Mucosa of stomach (tissue), 1 donor: ENCODE measurements at regions not wholly inside any gene's neighbourhood (a gene's known extent, or its start where the extent isn't known, plus 50 kb on each side); places are given as distances from the start of the nearest gene placed in this dataset.

Experiments used
- H3K27me3 ChIP-seq: one replicate; pipeline ENCODE4 v1.7.0; 2013; ENCODE audit warnings: mild to moderate bottlenecking, low read length; ENCODE audit not compliant: control insufficient read depth, insufficient read depth
- H3K36me3 ChIP-seq: one replicate; pipeline ENCODE4 v1.7.0; 2013; ENCODE audit warnings: low read length; ENCODE audit not compliant: control insufficient read depth, insufficient read depth
- H3K4me1 ChIP-seq: one replicate; pipeline ENCODE4 v1.7.0; 2013; ENCODE audit warnings: mild to moderate bottlenecking, low read length; ENCODE audit not compliant: control insufficient read depth, insufficient read depth
- H3K4me3 ChIP-seq: one replicate; pipeline ENCODE4 v1.7.0; 2013; ENCODE audit warnings: low read length
- H3K9ac ChIP-seq: one replicate; pipeline ENCODE4 v1.7.0; 2013; ENCODE audit warnings: mild to moderate bottlenecking, low read length, moderate library complexity
- H3K9me3 ChIP-seq: one replicate; pipeline ENCODE4 v1.7.0; 2013; ENCODE audit warnings: mild to moderate bottlenecking, low read length, moderate library complexity; ENCODE audit not compliant: control insufficient read depth
- donor health status: Pancreatic carcinoma.

DNA sequence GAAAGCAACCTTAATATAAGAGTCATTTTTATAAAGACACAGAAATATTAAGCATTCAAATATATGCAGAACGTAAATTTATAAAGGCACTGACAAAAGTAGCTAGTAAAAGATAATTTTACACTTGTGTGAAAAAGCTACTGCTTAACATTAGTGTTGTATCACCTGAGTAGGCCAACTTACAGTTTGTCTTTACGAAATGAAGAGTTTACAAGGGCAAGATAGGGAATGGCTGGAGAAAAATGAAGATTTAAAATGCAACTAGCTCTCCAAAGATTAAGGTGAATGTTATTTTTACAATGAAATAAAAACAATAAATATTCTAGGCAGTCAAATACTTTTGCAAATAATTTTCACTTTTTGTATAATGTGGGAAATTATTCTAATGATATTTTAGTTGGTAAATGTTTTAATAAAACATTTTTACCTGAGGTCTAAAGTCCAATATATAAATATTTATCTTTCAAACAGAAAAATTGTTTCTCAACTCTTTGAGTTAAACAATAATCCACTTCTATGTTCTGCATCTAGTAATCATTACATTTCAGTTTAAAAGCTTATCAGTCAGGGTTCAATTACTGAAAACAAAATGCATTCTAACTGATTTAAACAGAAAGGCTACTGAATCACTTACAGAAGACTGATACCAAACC lies 382.6 kb downstream of the IPMK start:
- no peak overlapping the region for H3K9ac ChIP-seq
- H3K4me1 ChIP-seq = no peaks in the 10 kb centered on the region
- no peaks in the 10 kb centered on the region for H3K9me3 ChIP-seq
- no peaks in the 10 kb centered on the region for H3K27me3 ChIP-seq
- H3K36me3 ChIP-seq = no peaks in the 10 kb centered on the region
- no peak overlapping the region for H3K4me3 ChIP-seq

DNA sequence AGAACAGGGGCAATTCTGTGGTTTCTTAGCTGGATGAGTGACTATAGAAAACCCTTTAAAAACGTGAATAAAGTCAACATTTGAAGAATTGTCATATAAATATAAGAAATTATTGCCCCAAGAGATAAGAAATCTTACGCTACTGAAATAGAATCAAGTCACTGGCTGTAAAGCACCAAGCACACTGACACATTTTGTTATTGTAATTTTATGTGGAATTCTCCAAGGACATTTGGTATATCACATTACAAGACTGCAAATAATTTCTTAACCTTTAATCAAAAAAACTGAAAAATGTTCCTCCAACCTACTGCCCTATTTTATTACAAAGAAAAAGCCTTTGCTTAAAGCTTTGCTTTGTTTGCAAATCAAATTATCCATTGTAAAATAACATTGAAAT lies 383.3 kb downstream of the IPMK start:
- H3K36me3 ChIP-seq = no peaks in the 10 kb centered on the region
- H3K4me1 ChIP-seq = no peaks in the 10 kb centered on the region
- H3K4me3 ChIP-seq = no peak overlapping the region
- H3K27me3 ChIP-seq = no peaks in the 10 kb centered on the region
- H3K9ac ChIP-seq = no peak overlapping the region
- H3K9me3 ChIP-seq = no peaks in the 10 kb centered on the region

DNA sequence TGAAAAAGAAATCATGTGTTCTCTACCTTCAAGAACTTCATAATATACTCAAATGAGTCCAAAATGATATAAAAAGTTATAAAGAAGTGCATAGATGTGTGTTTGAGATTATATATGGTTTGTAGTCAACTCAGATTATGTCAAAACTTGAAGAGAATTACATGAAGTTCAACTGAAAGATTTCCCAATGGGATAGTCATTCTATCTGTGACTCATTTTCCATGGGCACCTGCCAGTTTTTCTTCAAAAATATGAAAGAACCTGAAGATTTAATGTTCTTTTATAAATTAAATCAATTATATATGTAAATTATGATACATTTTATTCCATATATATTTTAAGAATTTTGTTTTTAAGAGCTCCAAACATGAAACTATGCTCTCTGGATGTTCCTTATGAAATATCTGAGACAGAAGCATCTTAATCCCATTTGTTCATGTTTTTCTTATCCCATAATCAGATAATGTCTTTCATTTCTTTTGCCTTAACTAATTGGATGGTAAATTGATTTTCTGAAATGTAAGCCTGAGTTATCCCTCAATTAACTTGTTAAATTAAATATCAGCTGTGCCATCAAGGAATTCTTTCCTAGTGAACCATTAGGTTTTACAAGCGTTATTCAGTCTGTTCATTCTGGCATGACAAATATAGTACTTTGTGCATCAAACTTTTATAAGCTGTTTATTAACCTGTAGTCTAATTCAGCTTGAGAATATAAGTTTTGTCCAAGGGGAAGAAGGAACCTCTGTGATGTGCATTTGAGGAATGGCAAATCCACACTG lies 387.1 kb downstream of the IPMK start:
- Histone ChIP-seq H3K9ac (no peak overlapping the region), H3K36me3 (no peaks in the 10 kb centered on the region), H3K4me3 (no peak overlapping the region), H3K27me3 (no peaks in the 10 kb centered on the region), H3K9me3 (no peaks in the 10 kb centered on the region), H3K4me1 (no peaks in the 10 kb centered on the region)

DNA sequence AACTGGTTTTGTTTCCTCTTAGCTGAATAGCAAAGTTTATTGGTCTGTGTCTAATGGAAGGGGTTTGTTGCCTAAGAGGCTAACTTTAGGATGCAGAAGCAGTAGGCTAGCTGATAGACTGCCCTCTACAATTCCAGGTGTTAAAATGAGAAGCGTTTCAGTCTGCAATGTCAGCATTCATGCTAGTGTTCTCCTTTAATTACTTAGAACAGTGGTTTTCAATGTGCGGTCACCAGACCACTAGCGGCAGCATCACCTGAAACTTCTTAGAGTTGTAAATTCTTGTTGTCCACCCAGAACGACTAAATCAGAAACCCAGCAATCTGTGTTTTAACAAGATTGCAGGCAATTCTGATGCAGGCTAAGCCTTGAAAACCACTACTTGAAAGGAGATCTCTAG lies 392.9 kb downstream of the IPMK start:
- Histone ChIP-seq H3K4me1 (no peaks in the 10 kb centered on the region), H3K4me3 (no peak overlapping the region), H3K9me3 (no peaks in the 10 kb centered on the region), H3K36me3 (no peaks in the 10 kb centered on the region), H3K27me3 (no peaks in the 10 kb centered on the region), H3K9ac (no peak overlapping the region)

DNA sequence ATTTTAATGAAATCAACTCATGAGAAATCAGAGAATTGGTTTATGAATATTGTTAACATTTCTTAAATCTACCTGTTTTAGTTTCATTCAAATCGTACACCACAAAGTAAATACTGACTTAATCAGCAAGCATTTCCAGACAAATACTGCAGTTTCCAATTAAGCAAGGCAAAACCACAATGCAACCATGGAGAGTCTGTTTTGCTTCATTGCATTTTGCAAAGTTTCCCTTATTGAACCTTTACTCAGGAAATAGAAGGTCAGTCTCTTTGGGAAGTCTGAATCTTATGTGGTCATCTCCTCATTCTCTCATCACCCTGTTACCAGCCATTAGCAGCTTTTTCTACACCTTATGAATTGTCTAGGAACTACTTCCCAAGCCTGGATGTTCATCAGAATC lies 400.5 kb downstream of the IPMK start:
- Histone ChIP-seq H3K9me3 (no peaks in the 10 kb centered on the region), H3K9ac (no peak overlapping the region), H3K36me3 (no peaks in the 10 kb centered on the region), H3K27me3 (no peaks in the 10 kb centered on the region), H3K4me1 (peaks cover 23% of the 10 kb centered on the region), H3K4me3 (no peak overlapping the region)

DNA sequence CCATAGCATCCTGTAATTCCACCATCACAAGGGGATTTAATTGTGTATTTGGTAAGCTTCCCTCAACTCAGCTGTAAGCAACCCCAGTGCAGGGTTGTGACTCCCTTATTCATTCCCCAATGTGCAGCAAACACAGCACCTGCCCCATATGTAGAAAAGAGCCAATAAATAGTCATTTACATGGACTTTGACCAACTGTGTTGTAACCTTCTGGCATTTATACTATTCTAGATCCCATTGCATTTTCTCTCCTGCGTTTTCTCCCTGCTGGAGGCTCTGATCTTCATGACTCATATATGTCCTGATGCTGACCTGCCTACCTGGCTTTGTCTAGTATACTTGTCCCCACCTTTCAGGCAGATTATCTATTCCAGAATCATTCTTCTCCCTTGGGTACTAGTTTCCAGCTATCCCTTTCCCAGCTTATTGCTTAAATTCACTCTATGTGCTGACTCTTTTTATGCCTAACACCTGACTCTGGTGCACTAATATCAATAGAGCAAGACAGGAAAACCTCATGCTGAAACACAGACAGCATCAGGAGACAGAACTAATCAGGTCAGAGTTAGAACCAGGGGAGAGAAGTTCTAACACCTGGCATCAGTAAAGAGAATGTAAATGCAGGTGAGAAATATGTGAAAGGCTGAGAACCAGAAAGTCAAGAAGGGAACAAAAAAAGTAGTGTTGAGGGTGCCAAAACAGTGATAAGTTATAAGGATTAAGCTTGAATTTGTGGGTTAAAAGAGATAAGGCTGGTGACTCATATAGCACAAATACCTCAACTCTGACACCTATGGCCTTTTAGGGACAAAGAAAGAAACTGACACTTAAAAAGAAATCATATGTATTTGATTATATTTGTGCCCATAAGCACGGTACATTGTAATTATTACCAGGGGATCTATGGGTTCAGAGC lies 402.7 kb downstream of the IPMK start:
- peaks cover 23% of the 10 kb centered on the region for H3K4me1 ChIP-seq
- H3K27me3 ChIP-seq = no peaks in the 10 kb centered on the region
- no peak overlapping the region for H3K4me3 ChIP-seq
- no peak overlapping the region for H3K9ac ChIP-seq
- H3K9me3 ChIP-seq = no peaks in the 10 kb centered on the region
- H3K36me3 ChIP-seq = no peaks in the 10 kb centered on the region

DNA sequence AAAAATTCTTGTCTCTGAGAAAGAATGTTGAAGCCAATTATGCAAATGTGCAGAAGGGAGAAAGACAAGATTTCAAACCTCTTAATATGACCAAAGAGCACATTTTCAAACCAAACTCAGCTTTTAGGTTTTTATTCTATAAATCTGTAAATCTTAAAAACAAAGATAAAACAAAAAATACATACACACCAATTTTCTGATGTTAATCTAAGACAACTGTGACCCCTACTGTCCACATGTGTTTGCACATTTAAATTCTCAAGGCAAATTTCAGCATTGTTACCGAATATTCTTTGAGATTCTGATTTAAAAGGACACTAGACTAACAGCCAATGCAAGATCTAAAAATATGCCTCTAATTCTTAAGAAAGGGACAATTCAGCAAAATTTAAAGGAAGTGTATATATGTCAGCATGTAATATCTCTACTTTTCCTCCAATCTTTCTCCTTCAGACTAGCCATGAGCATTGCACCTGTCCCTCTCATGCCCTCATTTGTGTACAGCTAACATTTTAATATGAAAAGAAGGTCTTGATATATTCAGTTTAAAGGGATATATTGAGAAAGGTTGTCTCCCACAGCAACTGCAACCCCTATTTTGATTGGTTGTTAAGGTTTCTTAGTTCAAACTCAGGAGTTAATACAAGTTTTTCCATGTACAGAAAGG lies 417.9 kb downstream of the IPMK start:
- Histone ChIP-seq H3K4me3 (no peak overlapping the region), H3K4me1 (no peaks in the 10 kb centered on the region), H3K27me3 (no peaks in the 10 kb centered on the region), H3K9me3 (no peaks in the 10 kb centered on the region), H3K36me3 (no peaks in the 10 kb centered on the region), H3K9ac (no peak overlapping the region)

DNA sequence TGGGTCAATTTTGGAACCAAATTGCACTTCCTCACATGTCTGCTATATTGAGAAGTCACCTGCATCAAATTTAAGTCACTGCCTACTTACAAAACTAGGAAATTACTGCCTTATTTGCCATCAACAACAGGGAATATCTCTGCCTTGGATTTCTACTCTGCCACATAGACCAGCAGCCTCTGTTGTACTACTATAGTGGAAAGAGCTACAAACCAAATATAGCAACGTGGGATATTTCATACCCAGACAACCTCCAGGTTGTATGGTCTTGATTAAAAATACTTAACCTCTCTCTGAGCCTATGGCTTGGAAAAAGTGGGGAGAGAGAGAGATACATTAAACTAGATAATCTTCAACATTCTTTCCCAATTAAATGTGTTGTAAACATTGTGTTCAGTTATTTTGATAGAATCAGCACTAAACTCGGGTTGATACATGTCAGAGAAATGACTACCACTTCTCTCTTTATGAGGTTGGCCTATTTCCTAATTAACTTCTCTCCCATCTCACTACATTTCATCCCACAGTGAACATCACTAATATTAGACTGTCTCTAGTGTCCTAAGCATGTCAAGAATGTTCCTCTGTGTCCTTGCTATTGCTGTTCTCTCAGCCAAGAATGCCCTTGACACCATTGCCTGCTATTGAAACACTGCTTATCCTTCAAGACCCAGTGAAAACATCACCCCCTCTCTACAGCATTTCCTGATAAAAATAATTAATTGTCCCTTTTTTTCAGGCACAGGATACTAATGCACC lies 421.2 kb downstream of the IPMK start:
- Histone ChIP-seq H3K4me3 (no peak overlapping the region), H3K36me3 (no peaks in the 10 kb centered on the region), H3K9ac (no peak overlapping the region), H3K4me1 (no peaks in the 10 kb centered on the region), H3K9me3 (no peaks in the 10 kb centered on the region), H3K27me3 (no peaks in the 10 kb centered on the region)

DNA sequence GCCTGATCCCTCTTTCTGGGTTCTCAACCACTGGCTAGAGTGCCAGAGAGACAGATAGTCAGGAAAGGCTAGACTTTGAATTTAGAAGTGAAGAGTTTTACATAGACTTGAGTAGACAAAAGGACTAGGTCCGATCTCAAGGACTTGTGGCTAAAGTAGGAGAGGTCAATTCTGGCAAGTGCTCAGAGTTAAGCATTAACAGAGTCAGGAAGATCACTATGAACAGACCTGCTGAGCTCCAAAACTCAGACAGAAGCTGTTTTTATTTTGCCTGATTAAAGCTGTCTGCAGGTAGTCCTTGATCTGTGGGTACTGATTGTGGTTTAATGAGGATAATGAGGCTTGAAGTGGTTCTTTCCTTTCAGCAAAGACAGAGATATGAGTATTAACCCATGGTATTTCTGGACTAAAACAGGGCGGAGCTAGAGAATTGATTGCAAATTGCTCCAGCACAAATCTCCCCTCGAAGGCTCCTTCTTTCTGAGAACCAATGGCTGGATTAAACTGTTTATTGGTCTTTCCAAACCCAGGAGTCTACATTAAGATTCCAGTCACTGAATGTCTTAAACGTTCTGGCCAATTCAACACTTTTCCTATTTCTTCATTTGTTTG lies 423.2 kb downstream of the IPMK start:
- H3K27me3 ChIP-seq = no peaks in the 10 kb centered on the region
- H3K4me1 ChIP-seq = no peaks in the 10 kb centered on the region
- H3K36me3 ChIP-seq = no peaks in the 10 kb centered on the region
- H3K9ac ChIP-seq = no peak overlapping the region
- H3K4me3 ChIP-seq = no peak overlapping the region
- no peaks in the 10 kb centered on the region for H3K9me3 ChIP-seq

DNA sequence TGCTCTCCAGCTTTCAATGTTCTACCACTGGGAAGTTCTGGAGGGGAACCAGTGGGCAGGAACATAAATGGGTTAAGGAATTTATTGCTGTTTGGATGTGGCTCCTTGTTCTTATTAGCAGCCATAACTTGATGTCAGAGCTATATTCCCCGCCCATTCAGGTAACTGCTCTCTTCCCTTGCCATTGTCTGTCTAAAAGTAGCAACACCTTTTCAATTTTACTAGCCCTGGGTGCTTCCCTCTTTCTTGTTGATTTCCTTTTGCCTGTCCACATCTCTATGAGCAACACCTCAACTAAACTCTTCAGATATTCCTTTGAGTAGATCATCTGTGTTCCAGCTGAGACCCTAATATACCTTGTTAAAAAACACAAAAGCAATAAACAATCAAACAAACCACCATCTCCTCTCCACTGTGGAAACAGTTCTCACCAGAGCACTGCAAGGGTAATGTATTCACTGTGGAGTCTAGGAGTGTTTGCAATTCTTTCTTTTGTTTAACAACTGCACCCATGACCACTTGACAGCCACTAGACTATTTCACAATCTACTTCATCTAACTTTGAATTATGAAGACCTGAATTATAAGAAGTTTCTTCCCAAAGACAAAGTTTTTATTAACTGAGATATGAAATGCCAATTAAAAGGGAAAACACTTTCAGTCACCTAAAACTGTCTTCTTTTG lies 436.7 kb downstream of the IPMK start:
- H3K36me3 ChIP-seq = no peaks in the 10 kb centered on the region
- no peaks in the 10 kb centered on the region for H3K4me1 ChIP-seq
- H3K4me3 ChIP-seq = no peak overlapping the region
- H3K27me3 ChIP-seq = no peaks in the 10 kb centered on the region
- H3K9me3 ChIP-seq = no peaks in the 10 kb centered on the region
- H3K9ac ChIP-seq = no peak overlapping the region
